Left lobe of liver (tissue), 2 donors: ENCODE measurements at regions not wholly inside any gene's neighbourhood (a gene's known extent, or its start where the extent isn't known, plus 50 kb on each side); places are given as distances from the start of the nearest gene placed in this dataset.
"Not testable (repeated sequence)": the region's sequence is repeated elsewhere in the genome, so short reads cannot be mapped to it uniquely, and the experiment has no call there.

ENCODE experiments used
- ATAC-seq: fragments of 200-7000 bp; cut with Tn5 transposase; one replicate; pipeline ENCODE4 v1.9.1; 2020; ENCODE audit warnings: mild to moderate bottlenecking, moderate library complexity
- DNase-seq: peaks from one replicate; pipeline ENCODE4 v3.0.0-alpha.2; 2020; ENCODE audit warnings: low spot score
- donor health status: DM: no; HTN: no; CAD: no; lungs with moderate emphysema.
- donor health status: DM: no; HTN: yes; CAD: no.

DNA sequence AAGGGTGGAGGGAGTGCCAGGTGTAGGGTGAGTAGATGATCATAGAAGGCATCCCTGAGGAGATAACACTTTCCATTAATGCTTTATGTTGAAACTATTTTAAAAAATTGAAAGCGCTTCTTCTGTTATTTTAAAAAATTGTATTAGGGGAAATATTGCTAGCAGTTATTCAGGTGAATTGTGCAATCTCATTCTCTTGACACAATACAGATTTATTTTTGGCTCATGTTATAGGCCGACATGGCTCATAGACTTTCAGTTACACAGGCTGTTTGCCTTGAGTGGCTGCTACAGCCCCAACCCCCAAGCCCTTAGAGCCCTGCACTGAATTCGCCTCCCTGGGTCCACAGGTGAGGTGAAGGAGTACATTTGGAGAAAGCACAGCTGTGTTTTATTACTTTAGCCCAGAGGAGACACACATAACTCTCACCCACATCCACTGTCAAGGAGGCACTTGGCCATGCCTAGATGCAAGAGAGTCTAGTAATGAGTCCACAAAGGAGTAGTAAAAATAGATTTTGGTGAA, 228.2 kb downstream of the RFPL4B start:
- no peak for DNase-seq
- ATAC-seq: no peak

DNA sequence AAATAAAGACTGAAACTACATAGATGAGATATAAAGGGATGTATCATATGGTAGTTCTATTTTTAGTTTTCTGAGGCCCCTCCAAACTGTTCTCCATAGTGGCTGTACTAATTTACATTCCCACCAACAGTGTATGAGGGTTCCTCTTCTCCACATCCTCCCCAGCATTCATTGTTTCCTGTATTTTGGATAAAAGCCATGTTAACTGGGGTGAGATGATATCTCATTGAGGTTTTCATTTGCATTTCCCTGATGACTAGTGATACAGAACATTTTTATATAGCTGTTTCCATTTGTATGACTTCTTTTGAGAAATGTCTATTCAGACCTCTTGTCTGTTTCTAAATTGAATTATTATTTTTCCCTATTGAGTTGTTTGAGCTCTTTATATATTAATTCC, 229.3 kb downstream of the RFPL4B start:
- no peak for DNase-seq

DNA sequence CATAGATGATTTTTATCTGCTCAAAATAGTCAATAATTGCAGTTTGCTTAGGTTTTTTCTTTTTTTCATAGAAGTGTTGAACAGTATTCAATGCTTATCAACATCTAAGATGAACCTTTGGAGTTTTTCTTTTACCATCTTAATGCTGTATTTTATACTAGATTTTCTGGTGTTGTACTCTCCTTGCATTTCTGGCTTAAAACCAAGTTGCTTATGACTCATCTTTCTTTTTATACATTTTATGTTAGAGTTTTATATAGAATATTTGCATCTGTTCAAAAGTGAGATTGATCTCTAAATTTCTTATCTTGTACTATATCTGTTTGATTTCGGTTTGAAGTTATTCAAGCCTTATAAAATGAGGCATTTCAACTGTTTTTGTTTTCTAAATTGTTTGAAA, 232.5 kb downstream of the RFPL4B start:
- DNase-seq (no peak), ATAC-seq (no peak)

More for the DNA sequence above, 229.3 kb downstream of the RFPL4B start:
- no peak for ATAC-seq

DNA sequence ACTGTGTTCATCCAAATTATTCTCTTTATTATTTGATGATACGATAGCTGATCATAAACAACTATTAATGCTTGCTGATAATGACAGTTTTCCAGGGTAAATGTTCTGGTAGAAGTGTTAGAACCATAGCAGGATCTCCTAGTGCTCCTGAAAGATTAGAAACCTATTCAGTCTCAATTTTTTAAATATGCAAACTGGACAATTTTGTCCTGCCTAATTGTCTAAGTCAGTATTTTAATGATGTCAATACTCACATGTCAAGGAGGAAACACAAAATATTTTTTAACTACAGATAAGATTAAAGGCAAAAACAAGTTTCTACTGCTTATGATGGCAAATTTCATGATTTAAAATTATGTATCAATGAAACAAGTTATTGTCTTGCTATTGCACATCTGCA, 233.9 kb downstream of the RFPL4B start:
- ATAC-seq: no peak
- DNase-seq: no peak

DNA sequence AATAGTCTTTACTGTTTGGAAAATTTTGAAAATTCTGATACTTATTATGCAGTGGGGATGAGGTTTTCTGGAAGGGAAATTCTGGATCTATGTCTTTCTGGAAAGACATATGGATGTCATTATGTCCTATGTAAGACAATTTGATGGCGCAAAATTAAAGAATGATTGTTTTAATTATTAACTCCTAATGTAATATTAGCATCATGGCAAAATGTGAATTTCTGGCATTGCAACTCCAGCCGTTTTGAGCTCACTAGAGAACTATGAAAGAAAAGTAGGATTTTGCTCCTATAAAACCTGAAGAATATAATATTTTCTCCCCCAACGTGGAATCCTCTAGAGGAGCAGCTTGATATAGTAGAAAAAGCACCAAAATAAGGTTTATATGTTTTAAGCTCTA, 243.2 kb downstream of the RFPL4B start:
- no peak for DNase-seq

DNA sequence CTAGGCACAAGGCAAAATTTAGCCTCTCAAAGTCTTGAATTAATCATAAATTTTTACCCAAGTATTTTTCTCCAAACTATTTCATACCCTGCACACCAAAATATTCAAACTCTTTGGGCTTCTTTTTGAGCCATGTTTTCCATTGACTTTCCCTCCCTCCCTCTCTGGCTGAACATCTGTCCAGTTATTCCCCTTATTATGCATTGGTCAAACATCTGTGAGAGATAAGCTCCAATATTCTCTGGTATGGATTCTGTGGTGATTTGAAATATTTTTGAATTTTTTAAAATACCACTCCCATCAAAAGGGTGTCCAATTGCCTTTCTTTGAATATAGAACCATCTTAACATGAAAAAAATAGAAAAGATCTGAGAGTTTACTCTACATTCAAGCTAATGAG, 244.2 kb downstream of the RFPL4B start:
- no peak for DNase-seq
- ATAC-seq: no peak

More for the DNA sequence above, 243.2 kb downstream of the RFPL4B start:
- ATAC-seq: no peak

DNA sequence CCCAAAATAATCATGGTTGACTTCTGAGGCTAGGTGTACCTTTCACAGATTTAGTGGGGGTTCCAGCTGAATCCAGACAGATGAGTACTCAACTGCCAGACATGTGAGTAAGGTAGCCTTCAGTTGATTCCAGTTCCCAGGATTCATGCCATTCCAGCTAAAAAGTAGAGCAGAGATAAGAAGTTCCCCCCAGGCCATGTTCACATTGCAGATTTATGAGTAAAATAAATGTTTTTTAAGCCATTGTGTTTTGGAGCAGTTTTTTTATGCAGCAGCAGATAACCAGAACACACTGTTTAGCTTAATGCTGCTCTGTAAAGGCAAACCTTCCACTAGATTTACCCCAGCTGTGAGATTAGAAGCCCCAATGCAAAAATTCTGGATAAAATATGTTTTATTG, 245.0 kb downstream of the RFPL4B start:
- DNase-seq: no peak
- ATAC-seq: no peak

DNA sequence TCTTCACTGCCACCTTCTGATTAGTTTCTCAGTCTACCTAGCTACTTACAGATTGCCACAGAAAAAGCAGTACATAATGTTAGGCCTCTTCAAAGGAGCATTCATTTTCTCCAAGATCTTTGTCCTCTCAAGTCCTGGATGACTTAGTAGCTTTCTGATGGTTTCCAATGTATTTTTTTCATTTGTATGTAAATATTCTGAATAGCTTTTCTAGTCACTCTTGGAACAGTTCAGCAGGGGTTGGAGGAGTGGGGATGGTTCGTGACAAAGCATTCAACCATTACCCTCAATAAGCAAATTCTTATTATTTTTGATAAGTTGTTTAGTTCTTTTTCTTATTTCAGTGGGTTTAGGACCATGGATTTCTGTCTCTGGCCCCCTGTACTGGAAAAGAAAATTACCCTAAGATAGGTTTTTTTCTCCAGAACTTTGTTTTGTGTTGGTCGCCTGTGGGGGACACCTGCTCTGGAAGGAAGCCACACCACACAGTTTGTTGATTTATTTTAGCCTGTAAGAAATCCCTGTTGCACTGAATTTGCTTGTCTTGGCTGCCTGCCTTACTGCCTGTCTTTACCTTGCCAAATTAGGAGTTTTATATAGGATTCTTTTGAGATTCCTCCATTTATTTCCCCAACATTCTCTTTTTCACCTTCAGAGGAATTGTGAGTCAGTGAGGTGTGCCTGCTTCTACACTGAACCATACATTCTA, 247.9 kb downstream of the RFPL4B start:
- DNase-seq: no peak
- no peak for ATAC-seq

DNA sequence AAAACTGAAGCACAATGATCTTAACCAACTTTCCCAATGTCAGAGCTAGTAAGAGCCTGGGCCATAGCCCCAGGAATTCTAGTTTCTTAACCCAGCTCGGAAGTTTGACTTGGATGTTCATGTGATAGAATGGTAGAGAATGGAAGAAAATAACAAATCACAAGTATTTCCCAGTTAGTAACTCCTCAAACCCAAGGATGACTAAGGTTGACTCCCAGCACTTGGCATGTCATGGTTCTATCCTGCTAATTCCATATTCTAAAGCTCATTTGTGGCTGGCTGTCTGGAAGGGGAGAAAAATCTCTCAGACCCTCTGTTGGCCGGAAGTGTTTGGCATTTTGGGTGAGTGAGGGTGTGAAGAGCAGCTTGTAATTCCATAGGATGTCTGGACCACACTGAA, 248.7 kb downstream of the RFPL4B start:
- DNase-seq: no peak
- no peak for ATAC-seq

DNA sequence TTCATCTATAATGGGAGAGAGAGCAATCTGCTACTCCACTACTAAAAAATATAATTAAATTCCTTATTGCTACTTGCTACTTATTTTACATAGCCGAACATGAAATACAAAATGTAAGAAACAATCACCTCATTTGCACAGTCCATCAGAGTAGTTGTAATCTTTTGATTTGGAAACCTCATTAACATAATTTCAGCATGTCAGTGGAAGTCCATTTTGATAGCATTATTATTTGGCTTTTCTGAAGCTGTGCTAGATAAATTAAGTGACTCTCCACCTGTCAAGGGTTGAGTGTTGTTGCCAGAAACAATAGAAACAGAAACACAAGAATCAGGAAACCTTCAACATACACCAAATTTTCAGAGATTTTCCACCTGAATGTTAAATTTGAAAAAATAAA, 250.0 kb downstream of the RFPL4B start:
- no peak for ATAC-seq
- DNase-seq: no peak

DNA sequence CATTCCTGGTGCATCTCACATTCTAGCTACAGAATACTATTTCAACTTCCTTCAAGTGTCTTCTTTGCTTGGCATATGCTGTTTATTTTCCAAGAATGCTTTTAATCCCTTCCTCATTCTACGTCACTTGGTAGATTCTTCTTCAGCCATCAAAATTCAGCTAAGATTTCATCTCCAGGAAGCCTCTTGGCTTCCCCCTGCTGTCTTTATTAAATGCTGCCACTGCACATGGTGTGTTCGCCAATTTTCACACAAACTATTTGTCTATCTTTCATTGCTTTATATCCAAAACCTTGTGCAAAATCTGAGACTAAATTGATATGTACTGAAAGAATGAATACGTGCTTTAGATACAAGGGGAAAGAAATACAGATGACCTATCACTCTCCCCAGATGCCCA, 253.0 kb downstream of the RFPL4B start:
- no peak for DNase-seq
- ATAC-seq: no peak

DNA sequence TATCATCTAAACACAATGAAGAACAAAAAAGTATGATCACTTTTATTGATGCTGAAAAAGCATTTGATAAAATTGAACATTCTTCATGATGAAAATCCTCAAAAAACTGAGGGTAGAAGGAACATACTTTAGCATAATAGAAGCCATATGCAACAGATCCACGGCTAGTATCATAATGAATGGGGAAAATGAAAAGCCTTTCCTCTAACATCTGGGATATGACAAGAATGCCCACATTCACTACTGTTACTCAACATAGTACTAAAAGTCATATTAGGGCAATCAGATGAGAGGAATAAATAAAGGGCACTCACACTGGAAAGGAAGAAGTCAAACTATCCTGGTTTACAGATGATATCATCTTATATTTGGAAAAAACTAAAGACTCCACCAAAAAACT, 256.6 kb downstream of the RFPL4B start:
- ATAC-seq (no peak), DNase-seq (no peak)

DNA sequence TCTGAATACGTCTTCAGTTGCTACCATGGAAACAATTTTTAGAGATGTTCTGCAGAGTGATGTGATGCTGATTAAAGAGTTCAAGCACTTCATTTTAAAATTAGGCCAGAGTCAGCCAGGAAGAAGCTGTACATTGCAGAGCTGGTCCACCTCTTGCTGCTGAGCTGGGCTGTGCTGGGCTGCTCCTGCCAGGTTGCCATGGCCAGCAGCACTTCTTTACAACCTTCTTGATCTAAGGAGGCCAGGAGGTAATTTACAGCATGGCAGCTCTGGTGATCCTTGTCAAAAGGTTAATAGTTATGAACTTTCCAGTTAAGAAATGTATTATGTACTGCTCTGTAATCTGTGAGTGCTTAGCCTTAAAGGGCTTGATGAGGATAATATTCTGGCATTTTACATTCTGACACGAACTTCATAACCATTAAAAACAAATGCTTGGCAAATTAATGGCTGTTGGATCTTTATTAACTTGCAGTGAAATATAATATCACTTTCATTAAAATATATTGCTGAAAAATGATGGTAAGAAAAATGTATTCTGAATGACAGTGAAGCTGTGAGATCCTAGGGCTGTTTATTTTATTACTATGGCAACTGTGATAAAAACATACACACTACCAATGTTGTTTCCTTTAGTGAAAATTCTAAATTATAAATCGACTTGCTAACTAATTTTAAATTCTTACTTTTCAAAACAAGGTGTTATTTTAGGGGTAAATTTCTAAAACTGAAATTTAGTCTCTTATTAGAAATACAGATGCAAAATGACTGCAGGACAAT, 259.7 kb downstream of the RFPL4B start:
- no peak for DNase-seq
- no peak for ATAC-seq

DNA sequence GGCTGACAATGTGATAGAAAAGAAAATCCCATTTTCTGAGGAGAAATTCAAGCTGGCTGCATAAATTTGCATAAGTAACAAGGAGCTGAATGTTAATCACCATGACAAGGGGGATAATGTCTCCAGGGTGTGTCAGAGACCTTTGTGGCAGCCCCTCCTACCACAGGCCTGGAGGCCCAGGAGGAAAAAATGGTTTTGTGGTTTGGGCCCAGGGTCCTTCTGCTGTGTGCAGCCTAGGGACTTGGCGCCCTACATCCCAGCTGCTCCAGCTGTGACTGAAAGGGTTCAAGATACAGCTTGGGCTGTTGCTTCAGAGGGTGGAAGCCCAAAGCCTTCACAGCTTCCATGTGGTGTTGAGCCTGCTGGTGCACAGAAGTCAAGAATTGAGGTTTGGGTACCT, 261.8 kb downstream of the RFPL4B start:
- DNase-seq, ATAC-seq: not testable (repeated sequence)

DNA sequence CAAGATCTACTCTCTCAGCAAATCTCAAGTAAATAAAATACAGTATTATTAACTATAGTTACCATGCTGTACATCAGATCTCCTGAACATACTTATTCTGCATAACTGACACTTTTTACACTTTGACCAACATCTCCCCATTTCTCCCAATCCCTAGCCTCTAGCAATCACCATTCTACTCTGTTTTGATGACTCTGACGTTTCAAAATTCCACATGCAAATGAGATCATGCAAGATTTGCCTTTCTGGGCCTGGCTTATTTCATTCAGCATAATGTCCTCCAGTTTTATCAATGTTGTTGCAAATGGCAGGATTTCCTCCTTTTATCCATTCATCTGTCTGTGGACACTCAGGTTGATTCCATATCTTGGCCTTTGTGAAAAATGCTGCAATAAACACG, 266.3 kb downstream of the RFPL4B start:
- ATAC-seq (no peak), DNase-seq (no peak)

DNA sequence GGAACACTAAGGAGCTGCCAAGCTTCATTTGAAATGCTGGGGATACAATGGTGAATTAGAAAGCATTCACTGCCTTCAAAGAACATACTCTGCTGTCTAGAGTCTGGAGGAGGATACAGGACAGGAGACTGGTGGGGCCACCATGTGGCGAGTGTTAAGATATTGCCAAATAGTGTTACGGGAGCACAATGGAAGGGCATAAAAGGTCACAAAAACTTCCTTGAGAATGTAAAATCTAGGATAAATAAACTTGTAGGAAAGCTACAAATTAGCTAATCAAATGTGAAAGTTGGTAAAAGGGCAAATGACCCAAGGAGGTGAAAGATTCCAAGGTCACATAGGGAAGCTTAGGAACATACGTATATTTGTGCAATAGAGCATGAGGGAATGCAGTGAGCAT, 271.7 kb downstream of the RFPL4B start:
- DNase-seq: no peak
- ATAC-seq: no peak

DNA sequence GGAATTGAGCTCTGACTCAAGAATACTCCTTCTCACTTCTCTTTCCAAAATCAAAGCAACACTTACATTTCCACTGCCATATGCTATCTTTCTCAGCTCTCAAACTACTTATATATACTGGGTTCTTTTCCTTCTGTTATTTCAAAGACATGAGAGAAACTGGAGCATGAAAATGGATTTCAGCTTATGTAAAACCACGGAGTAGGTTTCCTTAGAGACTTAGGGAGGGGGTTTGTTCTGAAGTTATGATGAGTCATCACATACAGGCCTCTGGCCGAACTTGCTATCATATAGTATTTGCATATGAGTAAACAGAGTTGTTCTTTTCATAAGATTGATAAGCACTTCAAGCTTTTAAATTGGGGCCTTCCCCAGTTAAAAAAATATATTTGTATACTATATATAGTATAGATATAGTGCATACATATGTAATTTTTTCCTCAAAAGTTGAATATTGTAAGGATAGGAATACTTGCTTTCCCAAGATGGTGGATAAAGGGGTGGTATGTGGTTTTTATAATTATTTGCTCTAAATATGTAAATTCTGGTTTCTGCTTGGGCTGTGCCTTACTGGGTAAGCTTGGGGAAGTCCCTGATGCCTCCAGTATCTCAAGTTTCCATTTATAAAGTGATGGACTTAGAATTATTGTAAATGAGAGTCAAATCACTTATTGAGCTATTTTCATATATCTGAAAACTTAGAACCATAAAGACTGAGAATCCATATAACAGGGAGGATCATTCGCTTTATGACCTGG, 273.9 kb downstream of the RFPL4B start:
- ATAC-seq (no peak), DNase-seq (no peak)

DNA sequence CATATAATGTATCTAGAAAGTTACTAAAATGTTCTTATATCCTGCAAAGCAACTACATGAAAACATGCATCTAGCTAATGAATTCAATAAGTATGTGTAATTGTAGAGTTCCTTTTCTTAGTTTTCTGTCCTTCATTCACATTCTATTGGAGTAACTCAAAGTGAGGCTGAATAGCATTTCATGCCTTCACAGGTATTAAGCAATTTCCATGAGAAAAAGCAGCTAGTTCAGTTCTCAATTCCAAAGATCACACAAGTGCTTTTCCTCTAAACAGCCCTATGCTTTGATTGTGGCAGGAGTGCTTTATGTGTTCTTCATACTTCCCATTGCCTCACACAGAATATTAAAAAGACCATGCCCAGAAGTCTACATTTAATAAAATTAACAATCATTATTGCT, 274.9 kb downstream of the RFPL4B start:
- DNase-seq: no peak
- no peak for ATAC-seq

DNA sequence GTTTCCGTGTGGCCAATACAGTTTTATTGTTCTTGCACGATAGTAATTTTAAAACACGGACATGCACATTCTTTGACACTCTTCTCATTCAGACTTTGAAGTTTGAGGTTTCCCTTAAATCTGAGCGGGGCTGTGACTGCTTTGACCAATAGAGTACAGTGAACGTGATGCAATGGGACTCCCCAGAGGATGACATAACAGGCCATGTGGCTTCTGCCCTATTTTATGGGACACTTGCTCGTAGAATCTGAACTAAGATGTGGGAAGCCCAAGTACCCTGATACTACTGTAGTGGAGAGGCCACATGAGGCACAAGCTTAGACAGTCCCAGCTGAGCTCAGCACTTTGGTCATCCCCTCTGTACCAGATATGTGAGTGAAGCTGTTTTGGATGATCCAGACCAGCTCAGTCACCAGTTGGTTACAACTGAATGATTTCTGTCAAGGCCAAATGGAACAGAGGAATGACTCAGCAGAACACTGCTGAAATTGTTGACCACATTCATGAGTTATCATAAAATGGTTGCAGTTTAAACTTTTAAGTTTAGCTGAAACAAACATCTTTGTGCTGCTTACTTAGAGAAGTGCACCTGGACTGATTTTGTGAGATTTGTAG, 279.4 kb downstream of the RFPL4B start:
- ATAC-seq: no peak
- no peak for DNase-seq

DNA sequence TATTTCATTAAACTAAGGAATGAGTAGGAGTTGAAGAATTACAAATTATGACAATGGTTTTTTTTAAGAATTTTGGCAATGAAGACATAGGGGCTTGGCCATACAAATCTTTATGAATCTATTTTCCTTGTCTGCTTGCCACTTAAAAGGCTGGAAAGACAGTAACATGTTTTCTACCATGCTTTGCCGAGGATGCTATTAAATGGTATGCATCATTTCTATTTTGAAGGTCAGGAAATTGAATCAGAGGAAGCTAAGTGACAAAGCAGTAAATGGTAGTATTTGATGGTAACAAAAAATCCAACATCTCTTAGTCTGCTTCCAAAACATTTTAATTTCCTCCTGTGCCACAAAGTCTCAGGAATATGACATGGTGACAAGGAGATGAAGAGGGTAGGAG, 287.2 kb downstream of the RFPL4B start:
- no peak for DNase-seq
- no peak for ATAC-seq

DNA sequence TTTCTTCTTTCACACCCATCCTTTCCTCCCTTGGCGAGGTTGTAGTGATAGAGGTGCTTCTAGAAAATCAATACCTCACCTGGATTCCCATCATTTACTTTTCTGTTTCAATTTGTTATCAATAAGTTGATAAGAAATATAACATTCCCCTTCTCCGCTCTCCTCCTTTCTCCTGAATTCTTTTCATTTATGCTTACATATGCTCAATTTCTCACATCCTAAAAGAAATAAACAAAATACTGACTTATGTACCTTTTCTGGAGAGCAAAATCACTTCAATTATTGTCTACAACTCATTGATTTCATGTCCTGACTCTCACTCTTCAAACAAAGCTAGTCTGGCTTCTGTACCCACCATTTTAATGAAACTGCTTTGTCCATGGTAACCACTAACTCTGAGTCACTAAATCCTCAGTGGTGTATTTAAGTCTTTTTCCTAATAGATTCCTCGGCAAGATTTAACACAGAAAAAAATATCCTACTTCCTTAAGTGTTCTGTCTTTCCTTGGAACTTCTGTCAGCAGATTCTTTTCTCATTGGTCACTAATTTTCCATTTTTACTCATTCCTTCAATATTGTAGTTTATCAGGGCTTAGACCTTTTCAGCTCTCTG, 289.6 kb downstream of the RFPL4B start:
- ATAC-seq (no peak), DNase-seq (no peak)
